GM12891 (cell line): ENCODE measurements at regions not wholly inside any gene's neighbourhood (a gene's known extent, or its start where the extent isn't known, plus 50 kb on each side); places are given as distances from the start of the nearest gene placed in this dataset.

Source experiments
- POLR2A ChIP-seq: IDR thresholded peaks from 2 replicates; pipeline ENCODE4 v1.6.1; 2011; ENCODE audit warnings: low read depth, low read length, control low read depth
- POLR2AphosphoS5 ChIP-seq: IDR thresholded peaks from 2 replicates; pipeline ENCODE4 v1.6.1; 2011; ENCODE audit warnings: low read depth, low read length, control low read depth
- SPI1 ChIP-seq: IDR thresholded peaks from 2 replicates; pipeline ENCODE4 v1.6.1; 2011; ENCODE audit warnings: low read depth, low read length, control low read depth
- TAF1 ChIP-seq: IDR thresholded peaks from 2 replicates; pipeline ENCODE4 v1.6.1; 2011; ENCODE audit warnings: low read depth, low read length, control low read depth

DNA sequence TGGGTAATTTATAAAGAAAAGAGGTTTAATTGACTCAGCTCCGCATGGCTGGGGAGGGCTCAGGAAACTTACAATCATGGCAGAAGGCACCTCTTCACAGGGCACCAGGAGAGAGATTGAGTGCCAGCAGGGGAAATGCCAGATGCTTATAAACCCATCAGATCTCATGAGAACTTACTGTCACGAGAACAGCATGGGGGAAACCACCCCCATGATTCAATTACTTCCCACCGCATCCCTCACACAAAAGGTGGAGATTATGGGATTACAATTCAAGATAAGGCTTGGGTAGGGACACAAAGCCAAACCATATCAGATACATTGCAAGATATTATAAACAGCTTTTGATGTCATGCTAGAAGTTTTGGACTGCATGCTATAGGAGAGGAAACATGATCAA lies 204.3 kb downstream of the VEGFC start:
- TF ChIP-seq POLR2AphosphoS5: no peak
- no peak for TF ChIP-seq POLR2A
- TF ChIP-seq TAF1: no peak
- no peak for TF ChIP-seq SPI1
